Activated naive CD4-positive, alpha-beta T cell treated with anti-CD3 and anti-CD28 coated beads for 36 hours (primary cell): ENCODE measurements at regions not wholly inside any gene's neighbourhood (a gene's known extent, or its start where the extent isn't known, plus 50 kb on each side); places are given as distances from the start of the nearest gene placed in this dataset.

Experiments used
- CTCF ChIA-PET: fragments of 350-600 bp; sonication (Branson Sonifier 250); formaldehyde crosslinking; loops from one replicate; lab custom pipeline; 2021; ENCODE audit warnings: antibody characterized with exemption; lab: Charles Lee
- DNase-seq: peaks from one replicate; pipeline ENCODE4 v3.0.0-alpha.2; 2020
- H3K27ac Mint-ChIP-seq: one replicate; pipeline ENCODE4 v1.8.0; 2021; ENCODE audit warnings: mild to moderate bottlenecking, mixed read lengths
- H3K27me3 Mint-ChIP-seq: one replicate; pipeline ENCODE4 v1.8.0; 2021; ENCODE audit warnings: low read depth, mixed read lengths
- H3K36me3 Mint-ChIP-seq: one replicate; pipeline ENCODE4 v1.8.0; 2021; ENCODE audit warnings: low read depth, mixed read lengths
- H3K4me1 Mint-ChIP-seq: one replicate; pipeline ENCODE4 v1.8.0; 2021; ENCODE audit warnings: low read depth, mixed read lengths
- H3K4me3 Mint-ChIP-seq: one replicate; pipeline ENCODE4 v1.8.0; 2021; ENCODE audit warnings: mild to moderate bottlenecking, moderate library complexity, mixed read lengths
- H3K9me3 Mint-ChIP-seq: one replicate; pipeline ENCODE4 v1.8.0; 2021; ENCODE audit warnings: mixed read lengths
- intact Hi-C: fragments of 100-400 bp; cut with micrococcal nuclease; formaldehyde crosslinking; loops from one replicate; pipeline ENCODE4 v1.15.1; 2023

DNA sequence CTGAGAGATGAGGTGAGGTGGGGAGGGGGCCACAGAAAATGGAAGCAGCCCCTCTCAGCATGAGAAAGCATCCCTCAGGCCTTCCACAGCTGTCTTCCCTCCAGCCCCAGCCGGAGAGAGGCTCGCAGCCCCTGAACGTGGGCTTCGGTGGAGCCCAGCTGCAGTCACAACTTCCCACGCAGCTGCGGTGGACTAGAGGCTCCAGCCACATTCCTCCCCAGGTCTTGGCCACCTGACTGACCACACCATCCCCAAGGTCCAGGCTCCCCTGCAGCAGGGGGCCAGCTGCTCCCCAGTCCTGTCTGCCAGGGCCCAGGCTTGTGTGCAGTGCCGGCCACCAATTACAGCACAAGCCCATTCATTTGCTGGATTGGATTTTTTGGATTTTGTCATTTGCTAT, 212.3 kb upstream of the BCOR start:
- Mint-ChIP-seq H3K9me3 (peaks cover 2% of the 10 kb centered on the region), H3K27me3 (no peaks in the 10 kb centered on the region), H3K4me1 (no peaks in the 10 kb centered on the region), H3K4me3 (no peak overlapping the region), H3K27ac (no peak overlapping the region), H3K36me3 (no peaks in the 10 kb centered on the region)
- intact Hi-C loops = no loop called here
- DNase-seq = no peak
- CTCF ChIA-PET = no interaction called here

DNA sequence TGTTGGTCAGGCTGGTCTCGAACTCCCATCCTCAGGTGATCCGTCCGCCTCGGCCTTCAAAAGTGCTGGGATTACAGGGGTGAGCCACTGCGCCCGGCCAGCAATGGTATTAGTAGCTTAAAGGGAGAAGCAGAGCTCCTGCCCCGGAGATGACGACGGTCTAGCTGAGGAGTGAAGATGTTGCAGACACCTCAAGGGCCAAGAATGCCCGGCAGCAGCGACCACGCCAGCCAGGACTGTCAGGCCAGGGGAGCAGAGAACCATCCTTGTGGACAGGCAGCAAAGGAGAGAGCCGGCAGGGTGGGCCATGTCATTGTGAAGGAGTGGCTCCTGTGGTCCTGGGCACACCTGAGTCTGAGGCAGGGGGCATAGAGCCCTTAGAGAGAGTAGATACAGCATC, 210.1 kb upstream of the BCOR start:
- H3K27ac Mint-ChIP-seq = no peak overlapping the region
- CTCF ChIA-PET = no interaction called here
- H3K4me3 Mint-ChIP-seq = no peak overlapping the region
- H3K27me3 Mint-ChIP-seq = no peaks in the 10 kb centered on the region
- no peak for DNase-seq
- H3K4me1 Mint-ChIP-seq = peaks cover 9% of the 10 kb centered on the region
- intact Hi-C loops = no loop called here
- no peaks in the 10 kb centered on the region for H3K36me3 Mint-ChIP-seq
- no peaks in the 10 kb centered on the region for H3K9me3 Mint-ChIP-seq

DNA sequence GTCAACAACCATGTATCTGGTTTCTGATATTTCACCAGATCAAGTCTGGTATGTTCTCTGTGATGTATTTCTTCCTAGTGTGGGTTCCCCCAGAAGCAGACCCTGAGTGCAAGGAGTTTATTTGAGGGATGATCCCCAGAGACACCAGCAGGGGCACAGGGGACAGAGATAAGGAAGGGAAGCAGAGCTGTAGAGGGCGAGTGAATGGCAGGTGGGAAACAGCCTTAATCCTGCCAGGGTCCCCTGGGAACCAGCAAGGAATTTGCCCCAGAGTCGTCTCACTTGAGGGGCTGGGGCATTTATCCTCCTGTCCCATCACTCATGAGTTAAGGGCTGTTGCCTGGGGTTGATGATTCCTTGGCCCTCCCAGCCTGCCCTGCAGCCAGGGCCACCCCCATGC, 206.4 kb upstream of the BCOR start:
- CTCF ChIA-PET = no interaction called here
- H3K4me3 Mint-ChIP-seq = no peak overlapping the region
- no peak overlapping the region for H3K27ac Mint-ChIP-seq
- no peaks in the 10 kb centered on the region for H3K36me3 Mint-ChIP-seq
- no peak for DNase-seq
- no peaks in the 10 kb centered on the region for H3K9me3 Mint-ChIP-seq
- intact Hi-C loops = no loop called here
- H3K27me3 Mint-ChIP-seq = no peaks in the 10 kb centered on the region
- H3K4me1 Mint-ChIP-seq = peaks cover 9% of the 10 kb centered on the region

DNA sequence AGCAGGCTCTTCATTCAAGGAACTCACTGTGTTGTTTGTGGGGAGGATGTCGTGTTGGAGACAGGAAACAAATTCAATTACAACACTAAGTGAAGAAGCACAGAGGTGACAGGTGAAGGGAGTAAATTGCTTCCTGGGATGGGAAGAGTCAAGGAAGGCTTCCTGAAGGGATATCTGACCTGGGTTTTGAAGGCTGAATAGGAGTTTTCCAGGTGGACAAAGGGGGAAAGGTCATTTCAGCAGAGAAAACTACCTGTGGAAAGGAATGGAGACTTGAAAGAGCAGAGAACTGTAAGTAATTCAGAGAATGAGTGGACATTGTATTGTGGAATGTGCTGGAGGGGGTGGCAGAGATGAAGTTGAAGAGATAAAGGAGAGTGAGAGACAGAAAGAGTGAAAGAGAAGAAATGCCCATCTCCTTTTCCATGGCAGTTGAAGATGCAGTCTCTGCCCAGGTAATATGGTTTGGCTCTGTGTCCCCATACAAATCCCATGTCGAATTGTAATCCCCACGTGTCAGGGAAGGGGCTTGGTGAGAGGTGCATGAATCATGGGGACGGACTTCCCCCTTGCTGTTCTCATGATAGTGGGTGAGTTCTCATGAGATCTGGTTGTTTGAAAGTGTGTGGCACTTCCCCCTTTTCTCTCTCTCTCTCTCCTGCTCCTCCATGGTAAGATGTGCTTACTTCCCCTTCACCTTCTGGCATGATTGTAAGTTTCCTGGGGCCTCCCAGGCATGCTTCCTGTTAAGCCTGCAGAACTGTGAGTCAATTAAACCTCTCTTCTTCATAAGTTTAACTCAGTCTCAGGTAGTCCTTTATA, 205.7 kb upstream of the BCOR start:
- no peaks in the 10 kb centered on the region for H3K36me3 Mint-ChIP-seq
- CTCF ChIA-PET = no interaction called here
- no peaks in the 10 kb centered on the region for H3K9me3 Mint-ChIP-seq
- peak; percentile 31 for DNase-seq
- H3K4me3 Mint-ChIP-seq = no peak overlapping the region
- intact Hi-C loops = no loop called here
- no peak overlapping the region for H3K27ac Mint-ChIP-seq
- peaks cover 9% of the 10 kb centered on the region for H3K4me1 Mint-ChIP-seq
- H3K27me3 Mint-ChIP-seq = no peaks in the 10 kb centered on the region

DNA sequence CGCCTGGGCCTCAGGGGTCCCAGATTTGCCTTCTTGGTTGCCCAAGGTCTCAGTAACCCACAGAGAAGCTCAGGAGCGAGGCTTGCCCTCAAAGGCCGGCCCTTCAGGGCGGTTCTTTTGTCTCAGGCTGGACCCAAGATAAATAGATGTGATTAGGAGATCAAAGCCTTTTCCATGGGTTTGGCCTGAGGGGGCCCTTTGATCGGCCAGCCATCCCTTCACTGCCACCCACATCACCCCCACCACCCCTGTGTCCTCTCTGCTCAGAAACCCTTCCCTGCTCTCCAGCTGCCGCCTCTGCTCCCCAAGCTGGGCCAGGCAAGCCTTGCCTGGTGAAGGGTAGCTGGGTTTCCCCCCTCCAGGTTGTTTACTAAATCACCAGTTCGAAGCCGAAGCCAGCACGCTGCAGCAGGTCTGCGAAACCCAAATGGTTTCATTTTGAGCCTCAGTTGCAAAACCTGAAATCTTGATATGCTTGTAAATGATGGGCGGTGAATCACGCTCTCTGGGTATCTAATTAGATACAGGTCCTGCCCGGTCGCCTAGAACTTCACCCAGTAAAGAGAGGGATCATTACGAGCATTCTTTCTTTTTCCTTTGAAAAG, 202.6 kb upstream of the BCOR start:
- peak; percentile 18 for DNase-seq
- CTCF ChIA-PET = interaction anchor here (0.8 kb wide), 1 partner anchor 86 kb away, joined by 3 read pairs; no protein-coding TSS in a partner anchor
- no peak overlapping the region for H3K4me3 Mint-ChIP-seq
- no peaks in the 10 kb centered on the region for H3K9me3 Mint-ChIP-seq
- no peak overlapping the region for H3K27ac Mint-ChIP-seq
- no peaks in the 10 kb centered on the region for H3K27me3 Mint-ChIP-seq
- intact Hi-C loops = no loop called here
- no peaks in the 10 kb centered on the region for H3K36me3 Mint-ChIP-seq
- peaks cover 9% of the 10 kb centered on the region for H3K4me1 Mint-ChIP-seq

DNA sequence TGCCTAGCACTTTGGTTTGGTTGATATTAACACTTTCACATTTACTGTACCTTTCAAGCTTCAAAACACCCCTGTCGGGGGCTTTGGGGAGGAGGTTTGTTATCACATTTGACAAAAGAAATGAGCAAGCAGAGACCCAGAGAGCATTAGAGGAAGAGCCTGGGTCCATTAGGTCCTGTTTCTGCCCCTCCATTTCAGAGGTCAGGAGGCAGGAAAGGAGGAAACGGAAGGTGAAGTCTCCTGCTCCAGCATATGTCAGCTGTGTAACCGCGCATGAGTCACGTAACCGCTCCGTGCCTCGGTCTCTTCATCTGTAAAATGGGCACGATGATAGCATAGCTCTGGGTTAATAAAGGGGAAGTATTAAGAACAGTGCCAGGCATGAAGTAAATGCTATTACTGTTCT, 201.9 kb upstream of the BCOR start:
- no peak overlapping the region for H3K4me3 Mint-ChIP-seq
- no peaks in the 10 kb centered on the region for H3K27me3 Mint-ChIP-seq
- no peak for DNase-seq
- H3K27ac Mint-ChIP-seq = no peak overlapping the region
- H3K9me3 Mint-ChIP-seq = no peaks in the 10 kb centered on the region
- intact Hi-C loops = no loop called here
- no peaks in the 10 kb centered on the region for H3K36me3 Mint-ChIP-seq
- CTCF ChIA-PET = interaction anchor here (0.8 kb wide), 1 partner anchor 85 kb away, joined by 3 read pairs; no protein-coding TSS in a partner anchor
- peaks cover 9% of the 10 kb centered on the region for H3K4me1 Mint-ChIP-seq

DNA sequence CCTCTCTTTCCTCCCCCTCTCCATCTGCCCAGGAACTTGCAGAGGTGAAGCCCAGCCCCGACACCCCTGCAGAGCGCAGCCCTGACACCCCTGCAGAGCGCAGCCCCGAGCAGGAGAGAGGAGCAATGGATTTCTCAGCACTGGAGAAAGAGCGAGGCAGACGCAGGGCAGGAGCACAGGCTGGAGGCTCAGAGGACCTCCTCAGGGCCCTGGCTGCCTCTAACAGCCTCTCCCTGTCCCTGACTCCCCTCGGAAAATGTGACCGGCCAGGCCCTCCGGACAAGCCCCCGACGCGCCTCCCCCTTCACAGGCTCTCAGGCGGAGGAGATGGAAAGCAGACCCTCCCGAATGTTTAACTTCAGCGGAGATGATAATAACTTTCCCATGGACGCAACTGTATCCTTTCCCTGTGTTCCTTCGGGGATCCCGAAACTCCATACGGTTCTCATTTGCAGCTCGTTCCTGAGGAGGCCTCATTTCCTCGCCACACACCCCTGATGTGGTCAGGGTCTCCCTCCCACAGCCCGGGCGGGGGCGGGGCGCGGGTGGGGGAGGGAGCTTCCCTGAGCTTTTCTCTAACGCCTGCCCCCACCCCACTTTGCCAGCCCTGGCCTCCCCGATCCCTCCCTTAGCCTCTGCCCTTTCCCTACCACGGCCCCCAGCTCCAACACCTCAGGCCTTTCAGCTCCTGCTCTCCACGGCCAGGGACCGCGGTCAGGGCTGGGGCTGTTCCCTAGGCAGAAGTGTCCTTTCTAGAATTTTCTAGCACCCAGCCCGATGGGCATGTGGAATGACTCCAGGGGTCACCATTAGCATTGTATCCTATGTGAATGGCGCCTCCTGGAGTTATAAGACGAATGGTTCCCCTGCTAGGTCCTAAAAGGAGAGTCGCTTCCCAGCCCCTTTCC, 201.1 kb upstream of the BCOR start:
- no peak for DNase-seq
- H3K36me3 Mint-ChIP-seq = no peaks in the 10 kb centered on the region
- intact Hi-C loops = no loop called here
- H3K4me3 Mint-ChIP-seq = no peak overlapping the region
- H3K27me3 Mint-ChIP-seq = no peaks in the 10 kb centered on the region
- CTCF ChIA-PET = no interaction called here
- no peaks in the 10 kb centered on the region for H3K9me3 Mint-ChIP-seq
- peaks cover 6% of the 10 kb centered on the region for H3K4me1 Mint-ChIP-seq
- no peak overlapping the region for H3K27ac Mint-ChIP-seq

DNA sequence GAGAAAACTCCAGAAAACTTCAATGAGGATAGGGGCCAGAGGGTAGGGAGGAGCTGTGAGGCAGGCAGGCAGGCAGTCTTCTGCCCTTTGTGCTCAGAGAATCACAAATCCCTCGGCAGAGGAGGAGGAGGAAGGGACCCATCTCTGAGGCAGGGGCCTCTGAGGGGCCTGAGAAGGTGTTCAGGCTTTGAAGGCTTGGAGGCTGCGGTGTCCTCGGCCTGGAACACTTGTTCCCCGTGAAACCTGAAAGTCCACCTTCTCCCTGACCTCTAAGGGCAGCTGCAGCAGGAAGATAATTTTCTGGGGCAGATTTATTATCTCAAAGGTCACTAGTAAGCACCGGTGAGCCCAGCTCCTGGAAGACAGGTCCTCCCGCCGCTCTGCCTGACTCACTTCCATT, 200.3 kb upstream of the BCOR start:
- Mint-ChIP-seq H3K4me3 (no peak overlapping the region), H3K27me3 (no peaks in the 10 kb centered on the region), H3K4me1 (no peaks in the 10 kb centered on the region), H3K9me3 (no peaks in the 10 kb centered on the region), H3K36me3 (no peaks in the 10 kb centered on the region), H3K27ac (no peak overlapping the region)
- intact Hi-C loops = no loop called here
- CTCF ChIA-PET = interaction anchor here (0.7 kb wide), 1 partner anchor 43 kb away, joined by 3 read pairs; no protein-coding TSS in a partner anchor
- no peak for DNase-seq

DNA sequence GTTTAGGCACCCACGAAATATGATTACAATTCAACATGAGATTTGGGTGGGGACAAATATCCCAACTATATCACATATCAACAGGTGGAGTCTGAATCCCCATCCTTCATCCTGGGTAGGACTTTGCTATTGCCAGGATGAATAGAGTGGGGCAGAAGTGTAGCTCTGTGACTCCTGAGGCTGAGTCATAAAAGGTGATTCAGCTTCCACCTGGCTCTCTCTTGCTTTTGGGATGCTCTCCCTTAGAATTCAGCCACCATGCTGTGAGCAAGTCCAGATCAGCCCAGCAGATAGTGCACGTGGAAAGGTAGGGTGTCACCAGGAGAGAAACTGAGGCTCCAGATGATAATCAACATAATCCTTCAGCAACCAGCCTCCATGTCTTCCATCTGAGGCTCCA, 193.8 kb upstream of the BCOR start:
- CTCF ChIA-PET = no interaction called here
- Mint-ChIP-seq H3K4me1 (no peaks in the 10 kb centered on the region), H3K4me3 (no peak overlapping the region), H3K27ac (no peak overlapping the region), H3K27me3 (no peaks in the 10 kb centered on the region), H3K9me3 (peaks cover 4% of the 10 kb centered on the region), H3K36me3 (no peaks in the 10 kb centered on the region)
- intact Hi-C loops = no loop called here
- no peak for DNase-seq

DNA sequence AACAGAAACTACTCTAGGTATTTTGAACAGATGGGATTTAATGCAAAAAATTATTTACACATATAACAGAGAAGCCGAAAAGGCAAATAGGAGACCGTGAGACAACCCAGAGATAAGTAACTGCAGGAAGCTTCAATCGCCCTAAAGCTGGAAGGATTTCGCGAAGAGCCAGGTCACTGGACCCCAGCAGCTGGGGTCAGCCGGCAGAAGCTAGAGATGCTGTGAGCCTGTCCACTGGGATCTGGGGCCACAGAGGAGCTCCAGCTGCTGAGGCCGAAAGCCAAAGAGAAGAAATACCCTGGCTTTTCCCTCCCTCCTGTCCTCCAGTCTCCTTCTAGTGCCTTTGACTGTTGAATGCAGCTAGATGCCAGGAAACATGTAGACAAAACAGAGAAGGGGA, 192.8 kb upstream of the BCOR start:
- Mint-ChIP-seq H3K36me3 (no peaks in the 10 kb centered on the region), H3K4me3 (no peak overlapping the region), H3K4me1 (no peaks in the 10 kb centered on the region), H3K9me3 (peaks cover 4% of the 10 kb centered on the region), H3K27ac (no peak overlapping the region), H3K27me3 (no peaks in the 10 kb centered on the region)
- intact Hi-C loops = no loop called here
- CTCF ChIA-PET = no interaction called here
- DNase-seq = no peak

DNA sequence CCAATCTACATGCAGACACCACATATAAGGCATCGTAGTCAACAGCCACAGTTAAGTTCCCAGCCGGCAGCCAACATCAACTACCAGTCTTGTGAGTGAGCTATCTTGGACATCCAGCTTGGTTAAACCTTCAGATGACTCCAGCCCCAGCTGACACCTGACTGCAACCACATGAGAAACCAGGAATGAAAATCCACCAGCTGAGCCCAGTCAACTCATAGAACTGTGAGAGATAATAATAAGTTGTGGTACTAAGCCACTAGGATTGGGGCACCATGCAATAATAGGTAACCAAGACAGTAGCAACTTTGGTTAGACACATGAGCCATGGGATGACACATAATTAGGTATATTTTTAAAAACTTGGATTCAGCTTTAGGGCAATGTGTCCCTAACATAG, 188.1 kb upstream of the BCOR start:
- no peak overlapping the region for H3K4me3 Mint-ChIP-seq
- H3K4me1 Mint-ChIP-seq = peaks cover 12% of the 10 kb centered on the region
- no peaks in the 10 kb centered on the region for H3K36me3 Mint-ChIP-seq
- CTCF ChIA-PET = no interaction called here
- intact Hi-C loops = no loop called here
- no peaks in the 10 kb centered on the region for H3K27me3 Mint-ChIP-seq
- no peak for DNase-seq
- no peak overlapping the region for H3K27ac Mint-ChIP-seq
- peaks cover 10% of the 10 kb centered on the region for H3K9me3 Mint-ChIP-seq

DNA sequence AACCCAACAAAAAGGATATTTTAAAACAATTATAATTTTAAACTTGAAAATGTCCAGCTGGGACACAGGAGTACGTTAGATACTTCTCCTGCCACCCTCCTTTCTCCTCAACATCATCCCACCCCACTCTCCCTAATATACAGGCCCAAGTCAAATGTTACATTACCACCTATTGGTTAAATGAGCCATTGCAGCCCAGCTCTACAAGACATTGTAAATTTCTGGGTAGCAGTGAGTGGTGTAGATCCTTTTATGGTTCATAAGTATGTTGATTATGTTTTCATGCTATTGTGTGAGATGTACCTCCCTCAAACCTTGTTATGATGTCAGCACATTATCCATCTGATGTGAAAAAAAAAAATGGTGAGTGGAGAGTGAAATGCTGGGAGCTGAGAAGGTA, 187.1 kb upstream of the BCOR start:
- CTCF ChIA-PET = no interaction called here
- H3K4me3 Mint-ChIP-seq = no peak overlapping the region
- H3K9me3 Mint-ChIP-seq = peaks cover 8% of the 10 kb centered on the region
- H3K27me3 Mint-ChIP-seq = no peaks in the 10 kb centered on the region
- peaks cover 12% of the 10 kb centered on the region for H3K4me1 Mint-ChIP-seq
- H3K27ac Mint-ChIP-seq = no peak overlapping the region
- intact Hi-C loops = no loop called here
- no peaks in the 10 kb centered on the region for H3K36me3 Mint-ChIP-seq
- DNase-seq = no peak
